ENCODE measurements at regions not wholly inside any gene's neighbourhood (a gene's known extent, or its start where the extent isn't known, plus 50 kb on each side); places are given as distances from the start of the nearest gene placed in this dataset.
"Not testable (repeated sequence)": the region's sequence is repeated elsewhere in the genome, so short reads cannot be mapped to it uniquely, and the experiment has no call there.

DNA sequence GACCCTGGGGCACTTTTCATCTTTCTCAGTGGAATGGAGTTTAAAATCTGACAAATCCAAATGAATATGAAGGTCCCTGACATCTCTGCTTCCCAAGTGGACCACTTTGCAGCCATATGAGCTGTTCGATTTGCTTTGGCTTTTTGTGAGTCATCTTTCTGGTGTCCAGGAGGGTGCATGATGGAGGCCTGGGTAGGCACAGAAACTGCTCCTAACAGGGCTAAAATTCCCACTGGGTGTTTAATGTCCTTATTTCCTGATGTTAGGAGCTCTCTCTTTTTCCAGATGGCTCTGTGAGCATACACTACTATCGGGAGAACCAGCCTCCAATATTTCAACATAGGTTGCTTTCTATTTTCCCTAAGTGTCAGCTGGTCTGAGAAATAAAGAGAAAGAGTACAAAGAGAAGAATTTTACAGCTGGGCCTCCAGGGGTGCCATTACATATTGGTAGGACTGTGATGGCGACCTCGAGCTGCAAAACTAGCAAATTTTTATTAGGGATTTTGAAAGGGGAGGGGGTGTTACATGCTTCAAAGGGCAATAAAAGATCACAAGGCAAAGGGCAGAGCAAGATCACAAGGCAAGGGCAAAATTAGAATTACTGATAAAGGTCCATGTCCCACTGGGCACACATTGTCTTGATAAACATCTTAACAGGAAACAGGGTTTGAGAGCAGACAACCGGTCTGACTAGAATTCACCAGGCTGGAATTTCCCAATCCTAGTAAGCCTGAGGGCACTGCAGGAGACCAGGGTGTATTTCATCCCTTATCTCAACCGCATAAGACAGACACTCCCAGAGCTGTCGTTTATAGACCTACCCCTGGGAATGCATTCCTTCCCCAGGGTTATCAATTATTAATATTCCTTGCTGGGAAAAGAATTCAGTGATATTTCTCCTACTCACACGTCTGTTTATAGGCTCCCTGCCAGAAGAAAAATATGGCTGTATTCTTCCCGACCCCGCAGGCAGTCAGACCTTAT, 236.7 kb upstream of the SGCD start:
- H3K4me1 Mint-ChIP-seq; H3K27ac Mint-ChIP-seq; CTCF ChIA-PET; POLR2A ChIA-PET; H3K36me3 Mint-ChIP-seq (ENCODE audit: low read depth); H3K4me3 Mint-ChIP-seq; H3K27me3 Mint-ChIP-seq; H3K9me3 Mint-ChIP-seq (ENCODE audit: low read depth); intact Hi-C loops (cut with DNase I, micrococcal nuclease); DNase-seq; ATAC-seq: not testable (repeated sequence)

DNA sequence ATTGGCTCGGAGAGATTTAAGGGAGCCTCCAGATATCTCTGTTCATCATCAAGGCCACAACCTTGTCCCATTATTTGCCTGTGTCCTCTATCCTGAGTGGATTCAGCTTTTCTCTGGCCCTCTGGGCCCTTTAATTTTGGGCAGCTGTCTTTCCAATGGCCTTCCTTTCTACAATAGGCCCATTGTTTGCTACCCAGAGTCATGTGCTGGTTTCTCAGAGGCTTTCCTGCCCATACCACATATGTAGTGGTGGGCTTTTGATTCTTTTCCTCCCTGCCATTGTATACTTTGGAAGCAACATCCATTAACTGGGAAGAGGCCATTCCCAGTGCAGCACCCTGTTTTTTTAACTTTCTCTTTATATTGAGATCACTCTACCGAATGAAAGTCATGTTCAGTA, 233.9 kb upstream of the SGCD start:
- Mint-ChIP-seq H3K4me1 (no peaks in the 10 kb centered on the region), H3K27me3 (peaks cover 2% of the 10 kb centered on the region), H3K9me3 (ENCODE audit: low read depth) (peaks cover 9% of the 10 kb centered on the region), H3K36me3 (ENCODE audit: low read depth) (no peaks in the 10 kb centered on the region), H3K4me3 (no peak overlapping the region), H3K27ac (no peak overlapping the region)
- DNase-seq (no peak), ATAC-seq (no peak)
- intact Hi-C loops (cut with DNase I, micrococcal nuclease): no loop called here
- CTCF ChIA-PET: no interaction called here
- POLR2A ChIA-PET: no interaction called here

DNA sequence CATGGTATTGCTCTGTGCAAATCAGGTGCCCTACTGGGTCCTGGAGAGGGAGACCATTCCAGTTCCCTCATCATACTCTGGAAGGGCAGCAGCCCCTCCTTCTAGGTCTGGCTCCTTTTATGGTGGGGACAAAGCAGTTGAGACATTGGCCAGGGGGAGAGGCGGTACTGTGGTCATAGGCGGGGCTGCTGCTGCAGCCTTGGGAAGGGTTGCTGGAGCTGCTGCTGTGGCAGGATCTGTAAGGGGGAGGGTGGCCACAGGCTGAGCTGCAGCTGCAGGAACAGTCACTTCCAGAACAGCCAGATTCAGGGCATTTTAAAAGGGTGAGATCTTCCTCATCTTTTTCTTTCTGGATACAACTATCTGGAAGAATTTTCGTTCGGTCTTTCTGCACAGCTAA, 233.0 kb upstream of the SGCD start:
- ChIA-PET CTCF (no interaction called here), POLR2A (no interaction called here)
- no peak overlapping the region for H3K27ac Mint-ChIP-seq
- peaks cover 2% of the 10 kb centered on the region for H3K27me3 Mint-ChIP-seq
- H3K36me3 Mint-ChIP-seq (ENCODE audit: low read depth): no peaks in the 10 kb centered on the region
- intact Hi-C loops (cut with DNase I, micrococcal nuclease): no loop called here
- H3K9me3 Mint-ChIP-seq (ENCODE audit: low read depth): peaks cover 6% of the 10 kb centered on the region
- ATAC-seq: no peak
- no peak overlapping the region for H3K4me3 Mint-ChIP-seq
- no peak for DNase-seq
- no peaks in the 10 kb centered on the region for H3K4me1 Mint-ChIP-seq

DNA sequence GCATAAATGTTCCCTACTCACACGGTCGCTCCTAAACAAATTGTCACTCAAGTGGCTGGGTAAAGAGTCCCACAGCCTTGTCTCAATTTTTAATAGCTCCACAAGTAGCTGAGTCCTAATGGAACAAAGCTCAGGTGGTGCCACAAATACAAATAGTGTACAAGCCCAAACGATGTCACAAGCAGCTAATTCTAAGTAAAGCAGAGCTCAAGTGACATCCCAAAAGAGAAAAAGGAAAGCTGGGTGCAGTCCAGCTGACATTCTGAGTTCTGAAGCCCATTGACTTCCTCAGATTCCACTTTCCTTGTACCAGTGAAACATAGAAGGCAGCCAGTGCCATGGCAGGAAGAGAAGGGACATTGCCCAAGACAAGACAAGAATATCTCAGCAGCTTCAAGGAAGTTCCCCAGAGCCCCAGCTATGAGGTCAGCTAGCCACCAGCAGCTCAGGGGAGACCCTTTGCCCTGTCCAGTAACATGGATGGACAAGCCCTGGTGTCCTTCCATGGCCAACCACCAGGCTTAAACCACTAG, 231.2 kb upstream of the SGCD start:
- Mint-ChIP-seq H3K27ac (no peak overlapping the region), H3K4me3 (no peak overlapping the region), H3K9me3 (ENCODE audit: low read depth) (peaks cover 4% of the 10 kb centered on the region), H3K36me3 (ENCODE audit: low read depth) (no peaks in the 10 kb centered on the region), H3K4me1 (no peaks in the 10 kb centered on the region), H3K27me3 (peaks cover 2% of the 10 kb centered on the region)
- ChIA-PET CTCF (interaction anchor here (0.7 kb wide), 1 partner anchor 265 kb away, joined by 3 read pairs; no protein-coding TSS in a partner anchor), POLR2A (no interaction called here)
- DNase-seq: no peak
- no peak for ATAC-seq
- intact Hi-C loops (cut with DNase I, micrococcal nuclease): no loop called here

DNA sequence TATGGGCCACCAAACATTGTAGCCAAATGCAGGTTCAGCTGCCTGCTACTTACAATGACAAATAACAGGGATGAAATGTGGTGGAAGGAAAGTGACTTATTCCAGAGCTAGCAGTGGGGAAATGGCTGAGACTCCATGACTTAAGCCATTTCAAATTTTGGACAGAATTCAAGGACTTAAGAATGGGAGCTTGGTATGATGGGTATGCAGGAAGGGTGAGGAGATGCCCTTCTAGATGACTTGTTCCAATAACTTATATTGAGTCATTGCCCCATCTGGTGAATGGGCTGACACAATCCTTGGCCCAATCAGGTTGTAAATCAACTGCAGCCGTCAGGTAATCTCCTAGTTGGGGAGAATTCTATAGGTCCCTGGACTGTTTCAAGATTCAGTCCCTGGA, 230.7 kb upstream of the SGCD start:
- H3K36me3 Mint-ChIP-seq (ENCODE audit: low read depth): no peaks in the 10 kb centered on the region
- H3K4me3 Mint-ChIP-seq: no peak overlapping the region
- ChIA-PET POLR2A (no interaction called here), CTCF (interaction anchor here (0.7 kb wide), 1 partner anchor 265 kb away, joined by 3 read pairs; no protein-coding TSS in a partner anchor)
- peaks cover 2% of the 10 kb centered on the region for H3K9me3 Mint-ChIP-seq (ENCODE audit: low read depth)
- intact Hi-C loops (cut with DNase I, micrococcal nuclease): no loop called here
- no peaks in the 10 kb centered on the region for H3K4me1 Mint-ChIP-seq
- H3K27ac Mint-ChIP-seq: no peak overlapping the region
- peaks cover 2% of the 10 kb centered on the region for H3K27me3 Mint-ChIP-seq
- DNase-seq (no peak), ATAC-seq (no peak)

DNA sequence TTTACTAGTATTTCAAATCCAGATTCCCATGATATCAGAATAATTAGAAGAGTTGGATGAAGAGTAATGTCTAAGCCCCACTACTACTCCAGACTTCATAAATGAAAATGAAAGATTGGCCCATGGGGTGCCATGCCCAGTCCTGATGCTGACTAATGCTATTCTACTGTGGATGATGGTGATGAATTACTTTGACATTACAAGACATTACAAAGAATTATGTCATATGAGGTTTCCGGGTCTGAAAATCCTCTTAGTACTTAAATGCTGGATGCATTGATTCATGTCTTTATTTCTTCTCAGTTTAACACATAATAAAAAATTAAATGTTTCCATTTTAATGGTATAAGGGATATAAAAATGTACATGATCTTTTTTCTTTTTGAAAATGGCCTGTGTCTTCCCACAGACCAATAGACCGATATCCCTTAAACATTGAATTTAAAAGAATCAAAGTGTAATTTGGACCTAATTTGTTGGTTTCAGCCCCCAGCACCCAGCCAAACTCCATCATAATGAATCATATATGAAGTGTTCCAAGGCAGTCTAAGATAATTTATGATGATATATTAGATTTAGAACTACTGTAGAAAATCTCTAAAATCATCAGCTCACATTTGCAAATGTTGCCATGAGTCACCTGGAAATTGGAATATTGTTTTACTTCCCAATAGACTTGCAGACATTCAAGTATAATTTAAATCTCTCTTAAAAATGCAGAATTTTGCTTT, 223.6 kb upstream of the SGCD start:
- intact Hi-C loops (cut with DNase I, micrococcal nuclease): no loop called here
- H3K4me3 Mint-ChIP-seq: no peak overlapping the region
- no peak for DNase-seq
- H3K9me3 Mint-ChIP-seq (ENCODE audit: low read depth): no peaks in the 10 kb centered on the region
- ChIA-PET POLR2A (no interaction called here), CTCF (no interaction called here)
- no peak for ATAC-seq
- no peaks in the 10 kb centered on the region for H3K27me3 Mint-ChIP-seq
- no peaks in the 10 kb centered on the region for H3K4me1 Mint-ChIP-seq
- H3K27ac Mint-ChIP-seq: no peak overlapping the region
- H3K36me3 Mint-ChIP-seq (ENCODE audit: low read depth): no peaks in the 10 kb centered on the region

DNA sequence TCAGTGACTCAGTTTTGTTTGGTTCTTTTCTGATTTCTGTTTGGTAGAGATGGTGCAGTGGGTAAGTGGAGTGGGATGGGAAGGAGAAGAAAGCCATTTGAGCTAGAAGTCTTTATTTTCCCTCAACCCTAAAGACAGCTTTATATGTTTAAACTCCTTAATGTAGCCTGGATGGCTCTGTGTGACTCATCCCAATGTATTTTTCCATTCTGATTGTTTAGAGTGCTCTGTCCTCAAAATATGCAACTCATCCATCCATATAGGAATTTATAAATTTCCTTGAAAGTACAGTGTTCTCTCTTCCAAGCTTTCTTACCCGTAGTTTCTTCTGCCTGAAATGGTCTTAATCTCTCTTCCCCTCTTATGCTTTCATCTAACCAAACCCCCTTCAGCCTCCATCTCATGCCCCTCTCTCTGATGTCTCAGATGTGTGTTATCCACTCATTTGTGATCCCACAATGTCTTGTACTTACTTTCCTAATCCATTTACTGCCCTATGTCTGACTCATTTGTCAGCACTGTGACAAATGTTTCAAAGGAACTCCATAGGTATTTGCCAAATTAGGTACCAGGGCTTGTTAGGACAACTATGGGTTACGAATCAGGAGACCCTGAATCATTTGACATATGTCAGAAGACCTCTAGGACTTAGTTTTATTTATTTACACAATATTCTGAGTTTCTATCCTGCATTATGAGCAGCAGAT, 217.5 kb upstream of the SGCD start:
- H3K9me3 Mint-ChIP-seq (ENCODE audit: low read depth): no peaks in the 10 kb centered on the region
- no peak overlapping the region for H3K4me3 Mint-ChIP-seq
- H3K4me1 Mint-ChIP-seq: no peaks in the 10 kb centered on the region
- intact Hi-C loops (cut with DNase I, micrococcal nuclease): no loop called here
- ATAC-seq (no peak), DNase-seq (no peak)
- POLR2A ChIA-PET: no interaction called here
- H3K27me3 Mint-ChIP-seq: peaks cover 3% of the 10 kb centered on the region
- H3K27ac Mint-ChIP-seq: no peak overlapping the region
- CTCF ChIA-PET: interaction anchor here (0.7 kb wide), 1 partner anchor 714 kb away, joined by 4 read pairs; no protein-coding TSS in a partner anchor
- H3K36me3 Mint-ChIP-seq (ENCODE audit: low read depth): no peaks in the 10 kb centered on the region

DNA sequence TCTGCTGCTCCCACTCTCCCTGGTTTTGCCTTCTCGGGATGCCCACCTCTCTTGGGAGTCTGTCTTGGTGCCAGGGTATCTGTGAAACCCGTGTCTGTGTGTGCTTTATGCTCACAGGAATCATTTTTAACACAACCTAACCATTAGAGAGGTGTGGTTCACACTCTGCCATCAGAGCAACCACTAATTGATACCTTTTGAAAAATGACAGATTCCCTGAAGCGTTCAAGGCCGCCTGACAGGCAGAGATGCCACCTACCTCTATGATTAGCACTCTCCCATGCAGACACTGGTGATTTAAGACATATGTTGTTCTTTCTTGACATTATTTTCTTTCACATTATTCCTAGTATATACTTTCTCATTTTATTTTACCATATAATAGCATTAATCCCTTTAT, 207.3 kb upstream of the SGCD start:
- CTCF ChIA-PET: no interaction called here
- no peaks in the 10 kb centered on the region for H3K4me1 Mint-ChIP-seq
- POLR2A ChIA-PET: no interaction called here

DNA sequence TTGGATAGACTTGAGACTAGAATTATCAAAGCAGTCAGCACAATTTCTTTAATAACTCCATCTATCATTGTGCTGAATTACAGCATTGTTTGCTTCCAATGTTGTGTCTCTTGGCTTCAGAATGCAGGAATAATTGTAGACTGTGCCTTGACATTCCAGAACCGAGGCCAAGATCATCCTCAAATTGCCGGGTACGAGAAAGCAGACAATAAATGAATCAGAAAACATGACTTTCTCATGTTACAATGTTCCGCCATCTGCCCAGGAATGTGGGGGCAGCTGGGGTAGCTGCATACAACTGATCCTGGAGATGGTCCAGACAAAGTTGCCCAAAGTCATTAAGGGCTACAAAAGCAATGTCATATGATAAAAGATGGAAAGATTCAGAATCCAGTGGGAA, 206.2 kb upstream of the SGCD start:
- peaks cover 15% of the 10 kb centered on the region for H3K27me3 Mint-ChIP-seq
- no peak overlapping the region for H3K4me3 Mint-ChIP-seq

More for the DNA sequence above, 207.3 kb upstream of the SGCD start:
- Mint-ChIP-seq H3K9me3 (ENCODE audit: low read depth) (no peaks in the 10 kb centered on the region), H3K27me3 (peaks cover 15% of the 10 kb centered on the region), H3K27ac (no peak overlapping the region), H3K4me3 (no peak overlapping the region), H3K36me3 (ENCODE audit: low read depth) (no peaks in the 10 kb centered on the region)
- DNase-seq (no peak), ATAC-seq (no peak)
- intact Hi-C loops (cut with DNase I, micrococcal nuclease): no loop called here

DNA sequence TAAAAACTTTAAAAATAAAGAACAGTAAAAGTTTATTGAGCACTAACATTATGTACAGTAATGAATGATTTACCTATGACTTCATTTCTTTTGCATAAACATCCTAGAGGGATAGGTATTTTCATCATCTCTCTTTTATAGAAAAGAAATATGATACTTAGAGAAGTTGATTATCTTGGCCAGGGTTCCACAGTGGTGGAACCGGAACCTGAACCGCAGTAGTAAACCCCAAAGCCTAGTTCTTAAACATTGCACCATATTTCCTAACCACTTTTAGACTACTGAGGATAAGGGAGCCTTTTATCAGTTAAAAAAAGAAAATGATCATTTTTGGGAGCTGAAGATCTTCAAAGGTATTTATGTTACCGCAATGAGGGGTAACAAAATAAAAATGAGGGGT, 205.7 kb upstream of the SGCD start:
- H3K27me3 Mint-ChIP-seq: peaks cover 15% of the 10 kb centered on the region
- no peak for ATAC-seq
- H3K36me3 Mint-ChIP-seq (ENCODE audit: low read depth): no peaks in the 10 kb centered on the region
- H3K27ac Mint-ChIP-seq: no peak overlapping the region
- no peak overlapping the region for H3K4me3 Mint-ChIP-seq
- H3K4me1 Mint-ChIP-seq: no peaks in the 10 kb centered on the region
- intact Hi-C loops (cut with DNase I, micrococcal nuclease): no loop called here
- no peaks in the 10 kb centered on the region for H3K9me3 Mint-ChIP-seq (ENCODE audit: low read depth)
- ChIA-PET CTCF (no interaction called here), POLR2A (no interaction called here)
- no peak for DNase-seq

More for the DNA sequence above, 206.2 kb upstream of the SGCD start:
- H3K9me3 Mint-ChIP-seq (ENCODE audit: low read depth): no peaks in the 10 kb centered on the region
- no peaks in the 10 kb centered on the region for H3K36me3 Mint-ChIP-seq (ENCODE audit: low read depth)
- POLR2A ChIA-PET: no interaction called here
- H3K27ac Mint-ChIP-seq: no peak overlapping the region
- no peak for DNase-seq
- no peak for ATAC-seq
- no peaks in the 10 kb centered on the region for H3K4me1 Mint-ChIP-seq
- CTCF ChIA-PET: no interaction called here
- intact Hi-C loops (cut with DNase I, micrococcal nuclease): no loop called here

DNA sequence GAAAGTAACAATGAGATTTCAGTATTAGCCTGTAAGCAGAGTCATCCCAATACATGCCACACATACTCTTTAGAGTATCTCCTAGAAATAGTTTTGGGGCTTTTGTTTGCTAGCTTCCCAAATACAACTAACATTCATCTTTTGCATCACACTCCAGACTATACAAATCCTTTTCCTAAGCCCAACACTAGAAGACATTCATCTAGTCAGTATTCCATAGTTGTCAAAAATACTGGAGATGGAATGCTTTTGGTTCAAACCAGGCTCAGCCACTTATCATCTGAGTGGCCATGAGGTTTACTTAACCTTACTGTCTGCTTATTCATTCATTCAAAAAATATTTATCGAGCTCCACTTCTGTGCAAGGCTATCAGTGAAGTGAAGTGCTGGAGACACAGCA, 205.1 kb upstream of the SGCD start:
- no peak for DNase-seq
- POLR2A ChIA-PET: no interaction called here

More for the DNA sequence above, 205.1 kb upstream of the SGCD start:
- CTCF ChIA-PET: no interaction called here
- no peak for ATAC-seq
- intact Hi-C loops (cut with DNase I, micrococcal nuclease): no loop called here
- H3K4me1 Mint-ChIP-seq: no peaks in the 10 kb centered on the region
- peaks cover 14% of the 10 kb centered on the region for H3K27me3 Mint-ChIP-seq
- H3K36me3 Mint-ChIP-seq (ENCODE audit: low read depth): no peaks in the 10 kb centered on the region
- no peaks in the 10 kb centered on the region for H3K9me3 Mint-ChIP-seq (ENCODE audit: low read depth)
- H3K4me3 Mint-ChIP-seq: no peak overlapping the region
- H3K27ac Mint-ChIP-seq: no peak overlapping the region

All from activated CD4-positive, alpha-beta T cell treated with anti-CD3 and anti-CD28 coated beads for 36 hours (primary cell).